Skeletal muscle tissue (tissue), 3 donors: ENCODE measurements at regions not wholly inside any gene's neighbourhood (a gene's known extent, or its start where the extent isn't known, plus 50 kb on each side); places are given as distances from the start of the nearest gene placed in this dataset.

Experiments used
- H3K27ac ChIP-seq: one replicate; pipeline ENCODE4 v1.7.0; 2013; ENCODE audit warnings: mild to moderate bottlenecking, low read depth, low read length, inconsistent platforms
- H3K27me3 ChIP-seq, 3 donors: one replicate each; pipeline ENCODE4 v1.7.0; 2013; ENCODE audit warnings: low read length in 3 of 3; ENCODE audit not compliant: control insufficient read depth in 3 of 3, insufficient read depth in 3 of 3
- H3K36me3 ChIP-seq, 3 donors: one replicate each; pipeline ENCODE4 v1.7.0; 2013; ENCODE audit warnings: low read length in 3 of 3; ENCODE audit not compliant: control insufficient read depth in 3 of 3, insufficient read depth in 3 of 3
- H3K4me1 ChIP-seq, 3 donors: one replicate each; pipeline ENCODE4 v1.7.0; 2013; ENCODE audit warnings: low read length in 3 of 3, mild to moderate bottlenecking in 3 of 3; ENCODE audit not compliant: control insufficient read depth in 3 of 3, insufficient read depth in 3 of 3
- H3K4me3 ChIP-seq, 3 donors: one replicate each; pipeline ENCODE4 v1.7.0; 2013; ENCODE audit warnings: low read length in 3 of 3
- H3K9ac ChIP-seq, 3 donors: one replicate each; pipeline ENCODE4 v1.7.0; 2013; ENCODE audit warnings: low read length in 3 of 3, mild to moderate bottlenecking in 3 of 3, moderate library complexity in 2 of 3, low read depth in 1 of 3
- H3K9me3 ChIP-seq, 3 donors: one replicate each; pipeline ENCODE4 v1.7.0; 2013; ENCODE audit warnings: low read length in 3 of 3; ENCODE audit not compliant: control insufficient read depth in 3 of 3
- donor health status: Osteomylitis.

DNA sequence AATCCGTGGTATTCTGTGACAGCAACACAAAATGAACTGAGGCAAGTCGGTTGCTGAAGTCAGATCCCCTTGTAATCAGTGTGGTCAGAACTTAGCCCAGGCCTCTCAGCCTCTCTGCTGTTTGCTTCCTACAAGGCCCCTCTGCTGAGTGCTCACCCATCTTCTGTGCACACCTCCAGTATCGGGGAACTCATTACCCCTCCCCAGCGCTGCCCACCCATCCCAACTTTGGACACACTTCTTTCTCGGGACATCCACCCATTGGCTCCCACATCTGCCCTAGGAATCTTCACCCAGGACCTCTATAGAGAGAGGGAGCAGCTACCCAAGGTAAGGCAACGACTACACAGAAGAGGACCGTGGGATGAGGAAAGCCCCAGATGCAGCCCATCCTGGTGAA is 217.5 kb downstream of the MATN1 start:
- H3K27ac ChIP-seq, result no peak overlapping the region
- no peak overlapping the region for H3K4me3 ChIP-seq
- peaks cover 0 to 15% (median 10%) of the 10 kb centered on the region in 3 donors for H3K27me3 ChIP-seq
- H3K4me1 ChIP-seq, result no peaks in the 10 kb centered on the region
- H3K36me3 ChIP-seq, result no peaks in the 10 kb centered on the region
- H3K9ac ChIP-seq, result no peak overlapping the region
- H3K9me3 ChIP-seq, result no peaks in the 10 kb centered on the region

DNA sequence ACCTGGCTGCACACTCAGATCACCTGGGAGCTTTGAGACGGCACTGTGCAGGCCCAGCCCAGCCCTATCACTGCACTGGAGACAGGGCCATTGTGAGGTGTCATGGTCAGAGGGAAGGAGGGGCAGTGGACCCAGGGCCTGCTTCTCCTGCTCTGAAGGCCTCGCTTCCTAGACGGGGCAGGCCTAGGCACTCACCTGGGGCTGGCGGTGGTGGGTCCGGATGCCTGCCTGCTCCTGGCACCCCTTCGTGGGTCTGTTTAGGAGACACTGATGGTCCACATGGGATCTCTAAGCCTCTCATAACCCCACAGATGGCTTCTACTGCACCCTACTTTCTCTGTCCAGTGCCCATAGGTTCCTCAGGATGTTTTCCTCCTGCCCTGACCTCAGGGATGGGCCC is 230.9 kb downstream of the MATN1 start:
- Histone ChIP-seq H3K27ac (no peak overlapping the region), H3K9ac (no peak overlapping the region), H3K9me3 (no peaks in the 10 kb centered on the region), H3K4me1 (no peaks in the 10 kb centered on the region), H3K27me3 (peaks cover 0 to 3% (median 0%) of the 10 kb centered on the region in 3 donors), H3K4me3 (no peak overlapping the region), H3K36me3 (no peaks in the 10 kb centered on the region)

DNA sequence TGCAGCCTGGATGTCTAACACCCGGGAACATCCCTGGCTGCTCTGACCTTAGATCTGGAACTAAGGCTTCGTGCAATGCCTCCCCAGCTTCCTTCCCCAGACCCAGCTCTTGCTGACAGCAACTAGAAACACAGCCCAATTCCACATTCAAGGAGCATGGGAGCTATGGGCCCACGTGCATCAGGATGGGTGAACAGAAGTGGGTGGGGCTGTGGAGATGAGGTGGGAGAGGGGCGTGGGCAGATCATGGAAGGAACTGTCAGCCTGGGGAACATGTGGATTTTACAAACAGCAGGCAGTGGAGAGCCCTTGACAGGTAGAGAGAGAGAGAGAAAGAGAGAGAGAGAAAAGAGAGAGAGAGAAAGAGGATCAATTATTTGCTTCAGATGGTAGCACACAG is 231.6 kb downstream of the MATN1 start:
- Histone ChIP-seq H3K9ac (no peak overlapping the region), H3K27ac (no peak overlapping the region), H3K36me3 (no peaks in the 10 kb centered on the region)

DNA sequence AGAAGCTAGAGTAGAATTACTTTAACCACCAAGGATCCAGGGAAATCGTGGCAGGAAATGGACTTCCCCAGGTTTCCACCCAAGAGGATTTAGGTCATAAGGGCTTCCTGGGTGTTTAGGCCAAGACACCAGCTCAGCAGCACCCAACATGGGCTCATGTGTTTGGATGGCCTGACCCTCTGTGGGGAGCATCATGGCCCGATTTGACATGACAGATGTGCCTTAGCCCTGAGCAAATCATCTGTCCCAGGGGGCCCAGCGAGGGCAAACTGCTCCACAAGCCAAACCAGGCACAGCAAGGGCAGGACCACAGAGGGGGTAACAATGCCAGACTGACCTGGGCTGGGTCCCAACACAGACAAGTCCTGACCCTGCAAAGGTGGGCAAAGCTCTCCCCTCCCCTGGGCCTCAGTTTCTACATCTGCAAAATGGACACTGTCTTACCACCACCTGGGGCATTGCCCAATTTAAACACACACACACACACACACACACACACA is 232.8 kb downstream of the MATN1 start:
- Histone ChIP-seq H3K9ac (no peak overlapping the region), H3K4me1 (no peaks in the 10 kb centered on the region), H3K4me3 (no peak overlapping the region), H3K27me3 (peaks cover 0 to 3% (median under 1%) of the 10 kb centered on the region in 3 donors), H3K36me3 (no peaks in the 10 kb centered on the region), H3K27ac (no peak overlapping the region), H3K9me3 (no peaks in the 10 kb centered on the region)

More for the DNA sequence above, 231.6 kb downstream of the MATN1 start:
- no peaks in the 10 kb centered on the region for H3K9me3 ChIP-seq
- no peaks in the 10 kb centered on the region for H3K4me1 ChIP-seq
- H3K4me3 ChIP-seq, result no peak overlapping the region
- peaks cover 0 to 3% (median 0%) of the 10 kb centered on the region in 3 donors for H3K27me3 ChIP-seq

DNA sequence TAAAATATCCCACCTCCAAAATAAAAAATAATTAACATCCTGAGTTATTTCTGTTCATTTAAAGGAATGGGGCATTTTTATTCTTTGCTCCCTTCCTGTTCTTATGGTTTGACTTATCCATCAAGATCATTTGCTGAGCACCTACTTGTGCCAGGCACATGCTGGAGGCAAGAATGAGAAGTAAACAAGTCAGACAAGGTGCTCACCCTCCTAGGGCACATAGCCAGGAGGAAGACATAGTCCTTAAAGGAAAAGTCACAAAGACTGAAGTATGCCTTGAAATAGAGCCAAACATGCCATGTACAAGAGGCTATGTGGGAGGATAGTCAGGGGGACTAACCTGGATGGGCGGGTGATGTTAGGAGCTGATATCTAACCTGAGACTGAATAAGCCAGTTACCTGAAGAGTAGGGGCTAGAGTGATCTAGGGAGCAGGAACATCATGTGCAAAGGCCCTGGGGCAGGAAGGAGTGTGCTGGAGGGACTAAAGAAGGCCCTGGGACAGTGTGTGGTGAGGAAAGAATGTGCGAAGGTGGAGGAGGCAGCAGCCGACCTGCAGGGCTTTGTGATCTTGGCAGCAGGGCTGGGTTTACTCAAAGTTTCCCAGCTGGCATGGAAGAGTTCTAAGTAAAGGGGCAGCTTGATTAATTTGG is 233.5 kb downstream of the MATN1 start:
- H3K9ac ChIP-seq, result no peak overlapping the region
- H3K4me3 ChIP-seq, result no peak overlapping the region
- no peak overlapping the region for H3K27ac ChIP-seq
- H3K27me3 ChIP-seq, result peaks cover 3 to 8% (median 6%) of the 10 kb centered on the region in 3 donors
- no peaks in the 10 kb centered on the region for H3K4me1 ChIP-seq
- H3K9me3 ChIP-seq, result no peaks in the 10 kb centered on the region
- no peaks in the 10 kb centered on the region for H3K36me3 ChIP-seq

DNA sequence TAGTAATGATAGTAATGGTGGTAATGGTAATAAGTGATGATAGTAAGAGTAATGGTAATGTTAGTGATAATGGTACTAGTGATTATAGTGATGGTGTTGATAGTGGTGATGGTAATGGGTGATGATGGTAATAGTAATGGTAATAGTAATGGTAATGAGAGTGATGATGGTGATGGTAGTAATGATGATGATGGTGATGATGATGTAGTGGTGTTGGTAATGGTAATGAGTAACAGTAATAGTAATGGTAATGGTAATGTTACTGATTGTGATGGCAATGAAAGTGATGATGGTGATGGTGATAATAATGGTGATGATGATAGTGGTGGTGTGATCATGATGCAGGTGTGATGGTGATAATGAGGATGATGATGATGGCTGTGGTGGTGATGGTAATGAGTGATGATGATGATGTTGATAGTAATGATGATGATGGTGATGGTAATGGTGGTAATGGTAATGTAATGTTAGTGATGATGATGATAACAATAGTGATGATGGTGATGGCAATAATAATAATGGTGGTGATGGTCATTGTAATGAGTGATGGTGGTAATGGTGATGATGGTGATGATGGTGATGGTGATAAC is 235.0 kb downstream of the MATN1 start:
- Histone ChIP-seq H3K4me3 (no peak overlapping the region), H3K36me3 (no peaks in the 10 kb centered on the region)

DNA sequence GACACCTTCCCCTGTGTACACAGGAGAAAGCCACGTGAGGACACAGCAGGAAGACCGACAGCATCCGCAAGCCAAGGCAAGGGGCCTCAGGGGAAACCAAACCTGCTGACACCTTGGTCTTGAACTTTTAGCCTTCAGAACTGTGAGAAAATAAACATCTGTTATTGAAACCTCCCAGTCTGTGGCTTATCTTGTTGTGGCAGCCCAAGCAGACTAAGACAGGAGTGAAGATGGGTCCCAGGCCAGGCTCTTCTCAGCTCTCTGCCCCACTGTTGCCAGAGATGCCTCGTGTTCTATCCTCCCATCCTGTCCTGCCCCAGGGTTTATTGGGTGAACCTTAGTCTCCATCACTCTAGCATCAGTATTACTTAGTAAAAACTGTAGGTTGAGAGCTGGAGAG is 236.3 kb downstream of the MATN1 start:
- H3K4me1 ChIP-seq, result no peaks in the 10 kb centered on the region
- peaks cover 3 to 13% (median 4%) of the 10 kb centered on the region in 3 donors for H3K27me3 ChIP-seq
- H3K9me3 ChIP-seq, result peaks cover 3 to 7% (median 6%) of the 10 kb centered on the region in 3 donors
- H3K36me3 ChIP-seq, result no peaks in the 10 kb centered on the region
- no peak overlapping the region for H3K9ac ChIP-seq
- no peak overlapping the region for H3K4me3 ChIP-seq
- H3K27ac ChIP-seq, result no peak overlapping the region

More for the DNA sequence above, 235.0 kb downstream of the MATN1 start:
- H3K9ac ChIP-seq, result no peak overlapping the region
- H3K27ac ChIP-seq, result no peak overlapping the region
- H3K9me3 ChIP-seq, result no peaks in the 10 kb centered on the region
- H3K27me3 ChIP-seq, result peaks cover 4 to 13% (median 6%) of the 10 kb centered on the region in 3 donors
- H3K4me1 ChIP-seq, result no peaks in the 10 kb centered on the region

DNA sequence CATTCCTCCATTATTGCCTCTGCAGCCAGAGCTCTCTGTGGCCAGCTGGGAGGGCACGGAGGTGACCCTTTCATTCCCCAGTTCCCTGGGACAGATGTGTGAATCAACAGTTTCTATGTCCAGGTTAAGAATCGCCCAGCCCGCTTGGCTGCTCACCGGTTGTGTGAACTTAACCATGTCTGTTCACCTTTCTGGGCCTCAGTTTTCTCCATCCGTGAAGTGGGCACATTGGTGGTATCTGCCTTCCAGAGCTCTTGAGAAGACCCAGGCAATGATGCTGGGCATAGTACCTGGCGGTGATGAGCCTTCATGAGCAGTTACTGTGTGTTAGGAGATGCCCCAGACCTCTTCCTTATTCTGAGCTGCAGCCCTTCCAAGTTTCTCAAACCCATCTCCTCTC is 238.3 kb downstream of the MATN1 start:
- H3K36me3 ChIP-seq, result no peaks in the 10 kb centered on the region
- H3K9ac ChIP-seq, result no peak overlapping the region
- no peaks in the 10 kb centered on the region for H3K4me1 ChIP-seq
- no peak overlapping the region for H3K4me3 ChIP-seq
- peaks cover 3 to 13% (median 4%) of the 10 kb centered on the region in 3 donors for H3K27me3 ChIP-seq
- no peak overlapping the region for H3K27ac ChIP-seq
- H3K9me3 ChIP-seq, result peaks cover 12 to 13% (median 12%) of the 10 kb centered on the region in 3 donors

DNA sequence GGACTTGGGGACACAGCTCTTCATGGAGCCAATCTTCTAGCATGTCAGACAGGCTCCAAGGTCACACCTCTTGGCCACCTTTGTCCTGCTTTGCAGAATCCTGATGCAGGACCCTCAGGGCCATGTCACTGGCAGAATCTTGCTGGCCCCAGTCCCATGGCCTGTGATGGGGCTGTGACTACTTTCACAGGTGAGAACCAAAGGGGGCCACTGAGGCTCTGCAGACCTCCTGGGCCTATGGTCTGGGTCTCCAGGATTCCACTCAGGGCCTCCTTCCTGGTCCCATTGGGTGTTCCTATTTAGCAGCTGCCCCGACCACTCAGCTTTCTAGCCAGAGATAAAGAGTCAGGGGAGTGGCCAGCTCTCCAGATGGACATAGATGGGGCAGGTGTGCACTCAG is 238.7 kb downstream of the MATN1 start:
- Histone ChIP-seq H3K9ac (no peak overlapping the region), H3K4me1 (no peaks in the 10 kb centered on the region), H3K27ac (no peak overlapping the region), H3K9me3 (peaks cover 12 to 13% (median 12%) of the 10 kb centered on the region in 3 donors), H3K36me3 (no peaks in the 10 kb centered on the region), H3K4me3 (no peak overlapping the region), H3K27me3 (peaks cover 3 to 13% (median 4%) of the 10 kb centered on the region in 3 donors)

DNA sequence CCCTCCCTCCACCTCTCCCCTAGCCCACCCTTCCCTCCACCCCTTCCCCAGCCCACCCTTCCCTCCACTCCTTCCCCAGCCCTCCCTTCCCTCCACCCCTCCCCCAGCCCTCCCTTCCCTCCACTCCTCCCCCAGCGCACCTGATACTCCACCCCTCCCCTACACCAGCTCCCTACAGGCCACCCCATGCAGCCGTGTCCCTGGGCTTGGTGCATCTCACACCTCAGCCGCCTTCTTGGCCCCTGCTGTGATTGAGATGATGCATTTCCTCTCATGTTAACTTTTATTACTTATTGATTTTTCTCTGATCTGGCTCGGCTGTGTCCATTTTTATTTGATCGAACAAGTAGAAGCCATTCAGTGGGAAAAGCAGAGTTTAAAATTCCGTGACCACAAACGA is 243.8 kb downstream of the MATN1 start:
- no peak overlapping the region for H3K27ac ChIP-seq

More for the DNA sequence above, 243.8 kb downstream of the MATN1 start:
- H3K4me1 ChIP-seq, result no peaks in the 10 kb centered on the region
- H3K9ac ChIP-seq, result no peak overlapping the region
- peaks cover 0 to 6% (median 0%) of the 10 kb centered on the region in 3 donors for H3K27me3 ChIP-seq
- H3K4me3 ChIP-seq, result no peak overlapping the region
- peaks cover 12 to 13% (median 12%) of the 10 kb centered on the region in 3 donors for H3K9me3 ChIP-seq
- H3K36me3 ChIP-seq, result no peaks in the 10 kb centered on the region
